Activated CD4-positive, alpha-beta T cell treated with anti-CD3 and anti-CD28 coated beads for 36 hours (primary cell): ENCODE measurements at regions not wholly inside any gene's neighbourhood (a gene's known extent, or its start where the extent isn't known, plus 50 kb on each side); places are given as distances from the start of the nearest gene placed in this dataset.

Experiments
- ATAC-seq: fragments of 200-7000 bp; cut with Tn5 transposase; one replicate; pipeline ENCODE4 v1.10.0; 2021; ENCODE audit warnings: mild to moderate bottlenecking, moderate library complexity
- CTCF ChIA-PET: fragments of 350-600 bp; sonication (Branson Sonifier 250); formaldehyde crosslinking; loops from one replicate; lab custom pipeline; 2021; ENCODE audit warnings: antibody characterized with exemption; lab: Charles Lee
- POLR2A ChIA-PET: fragments of 350-600 bp; sonication (Branson Sonifier 250); formaldehyde crosslinking; loops from one replicate; lab custom pipeline; 2021; ENCODE audit warnings: antibody characterized with exemption, inconsistent platforms; lab: Charles Lee
- DNase-seq: peaks from one replicate; pipeline ENCODE4 v3.0.0-alpha.2; 2020
- H3K27ac Mint-ChIP-seq: one replicate; pipeline ENCODE4 v1.8.0; 2021; ENCODE audit warnings: mixed read lengths
- H3K27me3 Mint-ChIP-seq: one replicate; pipeline ENCODE4 v1.8.0; 2021; ENCODE audit warnings: mixed read lengths
- H3K36me3 Mint-ChIP-seq: one replicate; pipeline ENCODE4 v1.8.0; 2021; ENCODE audit warnings: low read depth, mixed read lengths
- H3K4me1 Mint-ChIP-seq: one replicate; pipeline ENCODE4 v1.8.0; 2021; ENCODE audit warnings: mixed read lengths
- H3K4me3 Mint-ChIP-seq: one replicate; pipeline ENCODE4 v1.8.0; 2021; ENCODE audit warnings: mild to moderate bottlenecking, moderate library complexity, mixed read lengths
- H3K9me3 Mint-ChIP-seq: one replicate; pipeline ENCODE4 v1.8.0; 2021; ENCODE audit warnings: low read depth, mixed read lengths
- intact Hi-C, 2 experiments: fragments of 100-400 bp; cut with DNase I in 1 of 2; cut with micrococcal nuclease in 1 of 2; formaldehyde crosslinking; loops; one replicate each; pipeline versions ENCODE4 v1.14.2 to v1.15.1; 2022 to 2024; cut with DNase I, micrococcal nuclease

DNA sequence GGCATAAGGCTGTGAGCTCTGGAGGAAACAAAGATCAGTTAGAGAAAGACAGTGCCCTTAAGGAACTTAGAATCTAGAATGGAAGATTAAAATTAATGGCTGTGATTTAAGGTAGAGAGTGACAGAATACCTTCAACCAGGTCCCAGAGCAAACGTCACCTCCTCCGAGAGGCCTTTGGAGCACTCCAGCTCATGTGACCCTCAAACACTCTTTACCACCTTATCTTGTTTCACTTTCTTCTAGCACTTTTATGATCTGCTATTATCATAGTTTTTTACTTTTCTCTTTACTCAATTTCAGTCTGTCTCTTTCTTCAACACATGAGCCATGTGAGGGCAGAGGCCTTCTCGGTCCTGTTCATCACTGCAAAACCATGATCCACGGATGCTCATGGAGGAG is 187.0 kb downstream of the SMIM20 start:
- H3K4me1 Mint-ChIP-seq = peaks cover 7% of the 10 kb centered on the region
- intact Hi-C loops = no loop called here
- CTCF ChIA-PET = interaction anchor here (1.3 kb wide), 1 partner anchor 22 kb away, joined by 3 read pairs; no protein-coding TSS in a partner anchor
- no peak for ATAC-seq
- H3K4me3 Mint-ChIP-seq = no peak overlapping the region
- H3K27me3 Mint-ChIP-seq = peaks cover 9% of the 10 kb centered on the region
- no peak overlapping the region for H3K27ac Mint-ChIP-seq
- DNase-seq = no peak
- POLR2A ChIA-PET = no interaction called here
- peaks cover 4% of the 10 kb centered on the region for H3K36me3 Mint-ChIP-seq
- peaks cover 29% of the 10 kb centered on the region for H3K9me3 Mint-ChIP-seq

DNA sequence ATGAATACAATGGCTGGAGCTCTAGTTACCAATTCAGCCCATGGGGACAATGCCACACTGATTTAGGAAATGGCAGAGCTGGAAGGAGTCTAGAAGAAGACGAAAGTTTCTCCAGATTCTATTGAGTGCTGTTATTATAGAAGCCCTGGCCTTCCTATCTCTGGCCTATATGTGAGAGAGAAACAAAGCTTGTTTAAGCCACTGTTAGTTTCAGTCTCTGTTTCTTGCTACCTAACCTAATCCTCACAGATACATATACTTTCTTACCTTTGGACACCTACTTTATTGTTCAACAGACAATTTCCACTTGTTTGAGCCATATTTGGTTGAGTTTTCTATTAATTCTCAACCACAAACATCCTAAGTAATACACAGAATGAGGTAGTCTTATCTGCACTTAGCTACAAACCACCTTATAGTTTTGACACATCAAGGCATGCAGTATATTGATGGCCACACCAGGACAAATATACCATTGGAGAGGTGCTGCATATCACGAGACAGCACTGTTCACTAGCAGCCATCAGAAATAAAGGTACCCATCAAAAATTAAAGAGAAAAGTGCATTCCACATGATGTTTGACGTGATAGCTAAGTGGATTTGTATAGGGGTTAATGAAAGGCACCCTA is 190.2 kb downstream of the SMIM20 start:
- H3K4me3 Mint-ChIP-seq = no peak overlapping the region
- H3K27ac Mint-ChIP-seq = no peak overlapping the region
- no peak for DNase-seq
- H3K4me1 Mint-ChIP-seq = peaks cover 2% of the 10 kb centered on the region
- ChIA-PET POLR2A (no interaction called here), CTCF (interaction anchor here (0.7 to 1.8 kb wide), 6 partner anchors 14 to 237 kb away, joined by 3 to 4 read pairs (median 3); no protein-coding TSS in a partner anchor)
- no peak for ATAC-seq
- peaks cover 7% of the 10 kb centered on the region for H3K27me3 Mint-ChIP-seq
- intact Hi-C loops = no loop called here
- peaks cover 2% of the 10 kb centered on the region for H3K36me3 Mint-ChIP-seq
- peaks cover 8% of the 10 kb centered on the region for H3K9me3 Mint-ChIP-seq

- Mint-ChIP-seq H3K36me3 (no peaks in the 10 kb centered on the region), H3K4me3 (no peak overlapping the region), H3K27ac (no peak overlapping the region), H3K27me3 (peaks cover 13% of the 10 kb centered on the region), H3K4me1 (no peaks in the 10 kb centered on the region), H3K9me3 (no peaks in the 10 kb centered on the region)
- ChIA-PET CTCF (interaction anchor here (0.6 to 1.0 kb wide), 4 partner anchors 15 to 119 kb away, joined by 3 to 4 read pairs (median 4); no protein-coding TSS in a partner anchor), POLR2A (no interaction called here)
- intact Hi-C loops = no loop called here
- DNase-seq = no peak
- no peak for ATAC-seq
Measured at GRCh38 chr4:26105337-26105736, 191.3 kb downstream of the SMIM20 start.

DNA sequence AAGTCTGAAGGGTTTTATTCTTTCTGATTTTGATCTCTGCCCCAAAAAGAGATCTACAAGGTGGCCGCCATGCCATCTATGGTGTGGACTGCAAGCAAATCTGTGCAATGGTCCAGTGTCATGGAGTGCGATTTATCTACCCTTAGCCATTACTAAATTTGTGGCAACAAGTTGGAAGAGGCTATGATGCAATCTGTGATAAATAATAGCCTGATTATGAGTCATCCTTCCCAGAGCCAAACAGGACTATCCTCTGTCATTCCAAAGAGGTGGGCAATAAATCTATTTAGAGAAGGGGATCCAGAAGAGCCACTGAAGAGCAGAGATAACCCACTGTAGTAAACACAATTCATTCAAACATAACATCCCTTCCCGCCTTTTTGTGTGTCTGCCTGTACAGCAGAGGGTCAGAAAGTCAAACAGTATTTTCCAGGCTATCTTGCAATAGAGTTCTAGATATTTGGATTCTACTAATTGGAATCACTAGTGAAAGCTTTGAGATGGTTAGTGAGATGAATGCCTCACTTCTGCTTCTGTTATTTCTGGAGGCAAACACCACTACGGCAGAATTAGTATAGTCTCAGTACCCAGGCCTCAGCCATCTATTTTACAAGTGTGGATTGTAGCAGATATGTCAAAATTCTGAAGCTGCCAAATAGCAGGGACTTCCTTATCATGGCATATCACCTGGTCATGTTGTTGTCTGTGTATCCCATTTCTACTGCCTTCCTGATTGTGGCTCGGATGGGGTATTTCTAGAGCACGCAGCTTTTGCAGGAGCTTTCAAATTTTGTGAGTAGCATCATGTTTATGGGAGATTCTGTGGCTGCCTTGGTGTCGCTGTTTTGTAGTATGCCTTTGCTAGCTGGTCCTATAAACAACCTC is 192.0 kb downstream of the SMIM20 start:
- DNase-seq (no peak), ATAC-seq (no peak)
- H3K36me3 Mint-ChIP-seq = no peaks in the 10 kb centered on the region
- no peak overlapping the region for H3K27ac Mint-ChIP-seq
- intact Hi-C loops = no loop called here
- no peak overlapping the region for H3K4me3 Mint-ChIP-seq
- H3K4me1 Mint-ChIP-seq = no peaks in the 10 kb centered on the region
- H3K27me3 Mint-ChIP-seq = peaks cover 14% of the 10 kb centered on the region
- ChIA-PET POLR2A (no interaction called here), CTCF (interaction anchor here (0.8 to 1.0 kb wide), 2 partner anchors 12 to 39 kb away, joined by 4 read pairs; no protein-coding TSS in a partner anchor)
- no peaks in the 10 kb centered on the region for H3K9me3 Mint-ChIP-seq

DNA sequence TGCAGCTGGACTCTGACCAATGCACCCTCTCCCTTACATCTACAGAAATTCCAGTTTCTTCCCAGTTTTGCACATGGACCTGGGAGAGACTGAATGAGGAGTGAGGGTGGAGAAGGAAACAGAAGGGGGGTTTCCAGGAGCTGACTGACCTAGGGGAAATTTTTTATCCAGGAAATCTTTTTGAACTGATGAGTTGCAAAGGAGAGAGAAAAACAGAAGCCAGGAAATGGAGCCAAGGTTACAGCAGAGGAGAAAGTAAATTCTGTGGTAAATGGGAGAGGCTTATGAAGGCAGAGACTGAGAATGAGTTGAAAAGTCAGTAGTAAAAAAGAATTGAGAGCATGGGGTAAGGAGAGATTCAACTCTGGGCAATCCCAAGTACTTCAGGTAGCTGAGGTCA is 192.8 kb downstream of the SMIM20 start:
- POLR2A ChIA-PET = no interaction called here
- Mint-ChIP-seq H3K27ac (no peak overlapping the region), H3K27me3 (peaks cover 16% of the 10 kb centered on the region), H3K4me1 (no peaks in the 10 kb centered on the region), H3K36me3 (no peaks in the 10 kb centered on the region), H3K9me3 (peaks cover 2% of the 10 kb centered on the region), H3K4me3 (no peak overlapping the region)
- ATAC-seq = no peak
- no peak for DNase-seq
- CTCF ChIA-PET = interaction anchor here (0.6 to 1.0 kb wide), 2 partner anchors 11 to 118 kb away, joined by 3 to 4 read pairs; no protein-coding TSS in a partner anchor
- intact Hi-C loops = no loop called here

DNA sequence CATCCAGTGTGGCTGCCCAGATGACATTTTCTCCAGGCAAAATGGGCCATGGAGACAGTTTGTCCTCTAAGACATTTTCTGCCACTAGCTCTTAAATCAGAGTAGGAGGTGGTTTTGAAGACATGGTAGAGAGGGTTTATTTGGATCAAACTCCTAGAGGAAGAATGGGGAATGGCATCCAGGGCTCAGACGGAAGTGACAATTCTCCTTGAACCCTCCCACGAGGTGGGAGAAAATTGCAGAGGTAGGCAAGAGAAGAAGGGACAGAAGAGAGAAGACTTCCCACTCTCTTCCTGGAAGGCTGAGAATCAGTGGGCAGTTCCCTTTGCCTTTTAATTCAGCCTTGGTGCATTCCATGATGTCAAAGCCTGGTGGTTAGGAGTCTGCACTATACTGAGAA is 194.0 kb downstream of the SMIM20 start:
- intact Hi-C loops = no loop called here
- Mint-ChIP-seq H3K4me3 (no peak overlapping the region), H3K27ac (no peak overlapping the region), H3K27me3 (peaks cover 18% of the 10 kb centered on the region), H3K9me3 (peaks cover 6% of the 10 kb centered on the region), H3K36me3 (peaks cover 2% of the 10 kb centered on the region), H3K4me1 (no peaks in the 10 kb centered on the region)
- DNase-seq (no peak), ATAC-seq (no peak)
- CTCF ChIA-PET = interaction anchor here (0.9 to 1.2 kb wide), 2 partner anchors 23 to 112 kb away, joined by 3 read pairs; no protein-coding TSS in a partner anchor
- POLR2A ChIA-PET = no interaction called here

DNA sequence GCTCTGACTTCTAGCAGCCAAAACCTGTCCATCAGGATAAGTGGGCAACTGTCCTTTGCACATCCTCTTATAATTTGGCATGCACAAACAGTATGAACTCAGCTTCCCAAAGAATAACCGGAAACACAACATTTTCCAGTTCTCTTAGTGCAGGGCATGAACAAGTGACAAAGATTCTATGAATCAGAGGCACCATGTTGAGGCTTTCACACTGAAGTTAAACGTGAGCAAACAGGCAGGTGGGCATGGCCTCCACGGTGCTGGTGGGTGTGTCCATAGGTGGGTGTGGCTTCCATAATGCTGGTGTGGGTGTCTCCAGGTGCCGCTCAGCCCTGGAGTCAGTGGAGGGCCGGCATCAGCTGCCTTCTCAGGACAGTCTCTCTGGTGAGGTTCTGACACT is 196.5 kb downstream of the SMIM20 start:
- H3K4me1 Mint-ChIP-seq = no peaks in the 10 kb centered on the region
- CTCF ChIA-PET = interaction anchor here (0.6 to 0.9 kb wide), 2 partner anchors 9 to 1716 kb away, joined by 3 to 4 read pairs; no protein-coding TSS in a partner anchor
- ATAC-seq (no peak), DNase-seq (no peak)
- POLR2A ChIA-PET = no interaction called here
- H3K36me3 Mint-ChIP-seq = peaks cover 6% of the 10 kb centered on the region
- peaks cover 18% of the 10 kb centered on the region for H3K27me3 Mint-ChIP-seq
- H3K27ac Mint-ChIP-seq = no peak overlapping the region
- intact Hi-C loops = no loop called here
- peaks cover 18% of the 10 kb centered on the region for H3K9me3 Mint-ChIP-seq
- H3K4me3 Mint-ChIP-seq = no peak overlapping the region

- ChIA-PET POLR2A (no interaction called here), CTCF (interaction anchor here (1.3 kb wide), 1 partner anchor 14 kb away, joined by 5 read pairs; no protein-coding TSS in a partner anchor)
- DNase-seq = no peak
- Mint-ChIP-seq H3K4me3 (no peak overlapping the region), H3K27ac (no peak overlapping the region), H3K4me1 (no peaks in the 10 kb centered on the region), H3K27me3 (peaks cover 27% of the 10 kb centered on the region), H3K36me3 (peaks cover 6% of the 10 kb centered on the region), H3K9me3 (peaks cover 18% of the 10 kb centered on the region)
- ATAC-seq = no peak
- intact Hi-C loops = no loop called here
Measured at GRCh38 chr4:26113339-26113940, 199.4 kb downstream of the SMIM20 start.

DNA sequence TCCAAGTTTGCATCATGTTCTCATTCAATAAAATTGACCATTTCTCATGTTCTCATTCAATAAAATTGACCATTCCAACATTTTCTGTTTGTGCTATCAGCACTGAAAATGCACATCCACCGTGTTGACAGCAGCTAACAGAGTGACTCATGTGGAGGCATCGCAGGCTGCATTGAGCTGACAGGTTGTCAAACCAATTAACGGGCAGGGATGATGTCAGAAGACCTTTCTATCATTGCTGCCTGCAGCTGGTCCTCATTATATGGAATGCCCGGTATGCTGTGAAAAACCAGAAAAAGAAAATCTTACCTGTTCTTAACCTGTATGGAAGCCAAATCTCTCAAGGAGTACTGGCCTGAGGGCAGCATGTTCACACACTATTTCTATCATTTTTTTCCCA is 202.0 kb downstream of the SMIM20 start:
- intact Hi-C loops = no loop called here
- H3K36me3 Mint-ChIP-seq = peaks cover 6% of the 10 kb centered on the region
- H3K9me3 Mint-ChIP-seq = peaks cover 18% of the 10 kb centered on the region
- H3K4me1 Mint-ChIP-seq = no peaks in the 10 kb centered on the region
- ChIA-PET POLR2A (no interaction called here), CTCF (no interaction called here)
- DNase-seq = no peak
- no peak overlapping the region for H3K27ac Mint-ChIP-seq
- peaks cover 17% of the 10 kb centered on the region for H3K27me3 Mint-ChIP-seq
- no peak for ATAC-seq
- H3K4me3 Mint-ChIP-seq = no peak overlapping the region

GRCh38 chr4:26120098-26120825 is 200.6 kb upstream of the RBPJ start:
- intact Hi-C loops = no loop called here
- CTCF ChIA-PET = interaction anchor here (0.6 kb wide), 1 partner anchor 221 kb away, joined by 5 read pairs; no protein-coding TSS in a partner anchor
- Mint-ChIP-seq H3K4me1 (no peaks in the 10 kb centered on the region), H3K9me3 (no peaks in the 10 kb centered on the region), H3K27ac (no peak overlapping the region), H3K27me3 (peaks cover 13% of the 10 kb centered on the region), H3K36me3 (no peaks in the 10 kb centered on the region), H3K4me3 (no peak overlapping the region)
- ATAC-seq = no peak
- DNase-seq = no peak
- POLR2A ChIA-PET = no interaction called here

DNA sequence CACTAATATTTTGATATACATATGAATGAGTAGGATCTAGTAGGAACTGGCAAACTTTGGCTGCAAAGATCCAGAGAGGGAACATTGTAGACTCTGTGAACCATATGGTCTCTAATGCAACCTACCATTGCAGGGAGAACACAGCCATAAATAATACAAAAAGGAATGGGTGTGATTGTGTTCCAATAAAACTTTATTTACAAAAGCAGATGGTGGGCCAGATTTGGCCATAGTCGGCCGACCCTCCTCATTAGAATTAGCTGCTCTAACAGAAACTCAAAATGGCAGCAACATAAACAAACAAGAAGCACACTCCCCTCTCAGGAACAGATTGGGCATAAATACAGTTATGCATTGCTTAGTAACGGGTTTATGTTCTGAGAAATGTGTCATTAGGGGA is 198.1 kb upstream of the RBPJ start:
- DNase-seq = no peak
- ChIA-PET POLR2A (no interaction called here), CTCF (no interaction called here)
- intact Hi-C loops = no loop called here
- Mint-ChIP-seq H3K36me3 (no peaks in the 10 kb centered on the region), H3K27me3 (peaks cover 4% of the 10 kb centered on the region), H3K27ac (no peak overlapping the region), H3K9me3 (no peaks in the 10 kb centered on the region), H3K4me1 (peaks cover 6% of the 10 kb centered on the region), H3K4me3 (no peak overlapping the region)
- ATAC-seq = peak; percentile 26
